H1 (cell line): ENCODE measurements at regions not wholly inside any gene's neighbourhood (a gene's known extent, or its start where the extent isn't known, plus 50 kb on each side); places are given as distances from the start of the nearest gene placed in this dataset.

Experiments
- CTCF ChIA-PET: fragments of 300-600 bp; sonication (Branson Sonifier 250); formaldehyde crosslinking; loops from one replicate; lab custom pipeline; 2021; ENCODE audit not compliant: partially characterized antibody; lab: Charles Lee
- POLR2A ChIA-PET: fragments of 300-600 bp; sonication (Branson Sonifier 250); formaldehyde crosslinking; loops from one replicate; lab custom pipeline; 2021; ENCODE audit warnings: inconsistent platforms; ENCODE audit not compliant: partially characterized antibody; lab: Charles Lee
- DNase-seq, 2 experiments: peaks; one replicate each; pipeline versions ENCODE4 v3.0.0 to v3.0.0-alpha.2; 2010 to 2022; ENCODE audit warnings: low spot score in 2 of 2, low read depth in 1 of 2, mixed read lengths in 1 of 2
- FAIRE-seq: peaks from 2 replicates; lab custom pipeline; 2011; peaks lifted over from hg19 to GRCh38; lab: Jason Lieb, UNC
- H2AFZ ChIP-seq: 2 replicates; pipeline ENCODE4 v1.8.1; 2012; ENCODE audit warnings: low read length, inconsistent platforms
- H2AK5ac ChIP-seq: 2 replicates; pipeline ENCODE4 v1.6.1; 2013; ENCODE audit warnings: low read depth, low read length
- H2BK120ac ChIP-seq: replicated peaks from 2 replicates; pipeline ENCODE3; 2013; ENCODE audit warnings: low read depth, low read length, inconsistent platforms
- H2BK12ac ChIP-seq: 2 replicates; pipeline ENCODE4 v1.6.1; 2013; ENCODE audit warnings: low read depth, low read length
- H2BK15ac ChIP-seq: 2 replicates; pipeline ENCODE4 v1.6.1; 2013; ENCODE audit warnings: low read length
- H2BK20ac ChIP-seq: 2 replicates; pipeline ENCODE4 v1.6.1; 2013; ENCODE audit warnings: low read length
- H2BK5ac ChIP-seq: 2 replicates; pipeline ENCODE4 v1.6.1; 2013; ENCODE audit warnings: low read depth, low read length
- H3K14ac ChIP-seq: 2 replicates; pipeline ENCODE4 v1.6.1; 2013; ENCODE audit warnings: inconsistent platforms; ENCODE audit not compliant: insufficient read length
- H3K18ac ChIP-seq: 2 replicates; pipeline ENCODE4 v1.6.1; 2013; ENCODE audit warnings: low read length; ENCODE audit errors: extremely low read depth
- H3K23ac ChIP-seq: 2 replicates; pipeline ENCODE4 v1.6.1; 2013; ENCODE audit warnings: inconsistent platforms; ENCODE audit not compliant: insufficient read length
- H3K23me2 ChIP-seq: 2 replicates; pipeline ENCODE4 v1.6.1; 2013; ENCODE audit warnings: low read depth, low read length
- H3K27ac ChIP-seq: 2 replicates; pipeline ENCODE4 v1.6.1; 2011; ENCODE audit warnings: low read depth, low read length, inconsistent platforms
- H3K27me3 ChIP-seq, 4 experiments: replicated peaks in 1 of 4; 1 replicate in 1 of 4; 2 replicates in 3 of 4; pipeline versions ENCODE4 v1.6.1 to v1.8.1; 2011 to 2013; ENCODE audit warnings: low read length in 3 of 4, mild to moderate bottlenecking in 3 of 4, inconsistent platforms in 2 of 4, mixed read lengths in 2 of 4, moderate library complexity in 1 of 4; ENCODE audit not compliant: control insufficient read depth in 3 of 4, insufficient read depth in 3 of 4; ENCODE audit errors: extremely low read depth in 1 of 4
- H3K36me3 ChIP-seq, 4 experiments: 2 replicates each; pipeline versions ENCODE4 v1.6.1 to v1.8.1; 2011 to 2013; ENCODE audit warnings: mild to moderate bottlenecking in 4 of 4, low read length in 3 of 4, moderate library complexity in 2 of 4, control low read depth in 1 of 4, inconsistent platforms in 1 of 4; ENCODE audit not compliant: insufficient read depth in 4 of 4, control insufficient read depth in 2 of 4
- H3K4ac ChIP-seq: replicated peaks from 2 replicates; pipeline ENCODE3; 2013; ENCODE audit warnings: low read length, low read depth, mixed read lengths, inconsistent platforms; ENCODE audit not compliant: insufficient read length
- H3K4me1 ChIP-seq, 4 experiments: replicated peaks in 1 of 4; 1 replicate in 1 of 4; 2 replicates in 3 of 4; pipeline versions ENCODE4 v1.6.1 to v1.8.1; 2011 to 2013; ENCODE audit warnings: low read length in 3 of 4, inconsistent platforms in 2 of 4, mixed read lengths in 1 of 4; ENCODE audit not compliant: insufficient read depth in 4 of 4, control insufficient read depth in 3 of 4
- H3K4me2 ChIP-seq, 2 experiments: 2 replicates each; pipeline versions ENCODE4 v1.6.1 to v1.8.1; 2011 to 2013; ENCODE audit warnings: low read depth in 2 of 2, low read length in 2 of 2, control low read depth in 1 of 2, inconsistent platforms in 1 of 2, mild to moderate bottlenecking in 1 of 2; ENCODE audit not compliant: insufficient read depth in 1 of 2
- H3K4me3 ChIP-seq, 4 experiments: fragments of 200-600, 300-600 bp in 1 of 4; sonication (generic), shearing (Covaris generic), sonication (Bioruptor Twin) in 1 of 4; 2 replicates each; pipeline versions ENCODE4 v1.5.1 to v1.8.1; 2011 to 2016; ENCODE audit warnings: low read length in 4 of 4, low read depth in 3 of 4, control low read depth in 2 of 4, inconsistent platforms in 2 of 4, mild to moderate bottlenecking in 2 of 4, mixed read lengths in 1 of 4, moderate library complexity in 1 of 4; ENCODE audit not compliant: insufficient read depth in 2 of 4; ENCODE audit errors: extremely low read depth in 1 of 4
- H3K56ac ChIP-seq: replicated peaks from 2 replicates; pipeline ENCODE3; 2013; ENCODE audit warnings: low read depth, mild to moderate bottlenecking, mixed read lengths, low read length, inconsistent platforms; ENCODE audit not compliant: insufficient read length
- H3K79me1 ChIP-seq: 2 replicates; pipeline ENCODE4 v1.6.1; 2013; ENCODE audit warnings: low read depth, low read length, control low read depth
- H3K79me2 ChIP-seq, 2 experiments: 2 replicates each; pipeline versions ENCODE4 v1.6.1 to v1.8.1; 2012 to 2013; ENCODE audit warnings: low read length in 2 of 2, mild to moderate bottlenecking in 2 of 2, inconsistent platforms in 1 of 2; ENCODE audit not compliant: insufficient read depth in 2 of 2, control insufficient read depth in 1 of 2
- H3K9ac ChIP-seq, 4 experiments: replicated peaks in 1 of 4; 1 replicate in 1 of 4; 2 replicates in 3 of 4; pipeline versions ENCODE4 v1.6.1 to v1.8.1; 2011 to 2013; ENCODE audit warnings: low read depth in 3 of 4, low read length in 3 of 4, control low read depth in 2 of 4, mild to moderate bottlenecking in 2 of 4, moderate library complexity in 2 of 4, inconsistent platforms in 1 of 4; ENCODE audit errors: extremely low read depth in 1 of 4
- H3K9me3 ChIP-seq, 2 experiments: 2 replicates each; pipeline versions ENCODE4 v1.6.1 to v1.8.1; 2012 to 2013; ENCODE audit warnings: mild to moderate bottlenecking in 2 of 2, moderate library complexity in 2 of 2, control low read depth in 1 of 2, inconsistent platforms in 1 of 2, low read depth in 1 of 2, low read length in 1 of 2, mixed read lengths in 1 of 2; ENCODE audit not compliant: insufficient read depth in 2 of 2
- H4K20me1 ChIP-seq, 2 experiments: replicated peaks in 1 of 2; 2 replicates each; pipeline versions ENCODE3 to v1.8.1; 2011 to 2013; ENCODE audit warnings: inconsistent platforms in 2 of 2, low read length in 2 of 2, mild to moderate bottlenecking in 1 of 2; ENCODE audit not compliant: insufficient read depth in 2 of 2, control insufficient read depth in 1 of 2
- H4K5ac ChIP-seq: 2 replicates; pipeline ENCODE4 v1.6.1; 2013; ENCODE audit warnings: low read length, low read depth, mixed read lengths, inconsistent platforms; ENCODE audit not compliant: insufficient read length
- H4K8ac ChIP-seq: 2 replicates; pipeline ENCODE4 v1.8.0; 2013; ENCODE audit warnings: mild to moderate bottlenecking, moderate library complexity, low read length, inconsistent platforms; ENCODE audit not compliant: insufficient read depth; ENCODE audit errors: extremely low read depth
- H4K91ac ChIP-seq: replicated peaks from 2 replicates; pipeline ENCODE3; 2013; ENCODE audit warnings: low read length, mixed read lengths, inconsistent platforms; ENCODE audit not compliant: insufficient read length
- BCL11A ChIP-seq, 2 experiments: IDR thresholded peaks; one replicate each; pipeline ENCODE4 v1.6.1; 2011; ENCODE audit warnings: low read depth in 2 of 2, low read length in 2 of 2, mild to moderate bottlenecking in 2 of 2
- HDAC2 ChIP-seq, 2 experiments: fragments of 300-600 bp in 1 of 2; sonication (generic) in 1 of 2; IDR thresholded peaks; 2 replicates each; pipeline ENCODE4 v1.6.1; 2011 to 2012; ENCODE audit warnings: low read depth in 2 of 2, low read length in 2 of 2, mild to moderate bottlenecking in 2 of 2, moderate library complexity in 2 of 2, borderline replicate concordance in 1 of 2, inconsistent platforms in 1 of 2
- POU5F1 ChIP-seq: IDR thresholded peaks from 2 replicates; pipeline ENCODE4 v1.6.1; 2011; ENCODE audit warnings: low read depth, mild to moderate bottlenecking, low read length, moderate library complexity
- TAF1 ChIP-seq: IDR thresholded peaks from 2 replicates; pipeline ENCODE4 v1.6.1; 2011; ENCODE audit warnings: mild to moderate bottlenecking, low read depth, low read length
- YY1 ChIP-seq: IDR thresholded peaks from 2 replicates; pipeline ENCODE4 v1.6.1; 2011; ENCODE audit warnings: low read depth, mild to moderate bottlenecking, low read length
- WGBS, 2 experiments: shearing (Covaris generic) in 1 of 2; methylation state at CpG; one replicate each; pipeline versions ENCODE4 v1.1.6 to v1.1.7; 2013 to 2015; ENCODE audit warnings: low lambda C conversion rate in 2 of 2, mixed read lengths in 2 of 2, inconsistent platforms in 1 of 2, low coverage in 1 of 2, missing lambda C conversion rate in 1 of 2; ENCODE audit not compliant: insufficient replicate concordance in 2 of 2, insufficient coverage in 1 of 2, insufficient read length in 1 of 2; ENCODE audit errors: extremely low coverage in 1 of 2, missing lambda C conversion rate in 1 of 2; 5-methylcytosine and 5-hydroxymethylcytosine counted together

- Histone ChIP-seq H3K79me2 (no peaks in the 10 kb centered on the region), H3K27ac (no peak overlapping the region), H2BK20ac (no peak overlapping the region), H4K8ac (no peak overlapping the region), H3K4me2 (no peak overlapping the region), H3K9me3 (peaks cover 62 to 63% of the 10 kb centered on the region in 2 experiments), H3K4me3 (no peak overlapping the region), H4K91ac (no peak overlapping the region), H2AK5ac (no peak overlapping the region), H3K4me1 (no peaks in the 10 kb centered on the region), H3K14ac (no peak overlapping the region), H2AFZ (no peak overlapping the region), H2BK120ac (no peak overlapping the region), H4K20me1 (no peaks in the 10 kb centered on the region), H3K27me3 (no peaks in the 10 kb centered on the region), H3K23ac (no peak overlapping the region), H3K4ac (no peak overlapping the region), H3K9ac (no peak overlapping the region), H3K36me3 (no peaks in the 10 kb centered on the region; a peak in 1 of 8 replicates), H3K18ac (no peak overlapping the region), H2BK12ac (no peak overlapping the region), H2BK15ac (no peak overlapping the region), H3K56ac (no peak overlapping the region), H4K5ac (no peak overlapping the region), H2BK5ac (no peak overlapping the region), H3K79me1 (no peaks in the 10 kb centered on the region), H3K23me2 (no peaks in the 10 kb centered on the region)
- DNase-seq (no peak), FAIRE-seq (no peak)
- WGBS, 2 experiments = 46% methylated on average over 1 of the region's 1 CpG; no CpG with 5 or more reads in 1 of the 2 experiments
- no peak for TF ChIP-seq TAF1
- no peak for TF ChIP-seq YY1
- TF ChIP-seq HDAC2 (IDR thresholded peaks at IDR 0.05; ENCODE audit: borderline replicate concordance in 1 of 2, low read depth in 2 of 2, low read length in 2 of 2) = no peak
- no peak for TF ChIP-seq POU5F1
- TF ChIP-seq BCL11A (IDR thresholded peaks at IDR 0.05; ENCODE audit: low read depth in 2 of 2, low read length in 2 of 2) = no peak
- ChIA-PET CTCF (no interaction called here), POLR2A (no interaction called here)
These were observed 2003.9 kb downstream of the TP53TG3F start for GRCh38 chr16:35463358-35463757.
